Endothelial cell (in vitro differentiated cells): ENCODE measurements at regions not wholly inside any gene's neighbourhood (a gene's known extent, or its start where the extent isn't known, plus 50 kb on each side); places are given as distances from the start of the nearest gene placed in this dataset.

ENCODE experiments used
- DNase-seq: peaks from one replicate; pipeline ENCODE4 v3.0.0; 2021; ENCODE audit warnings: low spot score
- H3K27ac Mint-ChIP-seq: one replicate; pipeline ENCODE4 v1.8.0; 2021; ENCODE audit warnings: mixed read lengths, inconsistent platforms; ENCODE audit not compliant: unreplicated experiment
- H3K27me3 Mint-ChIP-seq: one replicate; pipeline ENCODE4 v1.8.0; 2021; ENCODE audit warnings: mild to moderate bottlenecking, moderate library complexity, mixed read lengths, inconsistent platforms; ENCODE audit not compliant: unreplicated experiment
- H3K36me3 Mint-ChIP-seq: one replicate; pipeline ENCODE4 v1.8.0; 2021; ENCODE audit warnings: mild to moderate bottlenecking, low read depth, mixed read lengths, inconsistent platforms; ENCODE audit not compliant: unreplicated experiment
- H3K4me1 Mint-ChIP-seq: one replicate; pipeline ENCODE4 v1.8.0; 2021; ENCODE audit warnings: mild to moderate bottlenecking, mixed read lengths, inconsistent platforms; ENCODE audit not compliant: unreplicated experiment
- H3K4me3 Mint-ChIP-seq: one replicate; pipeline ENCODE4 v1.8.0; 2021; ENCODE audit warnings: mild to moderate bottlenecking, mixed read lengths, inconsistent platforms; ENCODE audit not compliant: unreplicated experiment
- H3K9me3 Mint-ChIP-seq: one replicate; pipeline ENCODE4 v1.8.0; 2021; ENCODE audit warnings: mixed read lengths, inconsistent platforms; ENCODE audit not compliant: unreplicated experiment
- TF ChIP-seq, protein P1 (sequence below): fragments of 200-600 bp; sonication (generic); IDR thresholded peaks from one replicate; pipeline ENCODE4 v1.5.0; 2021; ENCODE audit warnings: antibody characterized with exemption; ENCODE audit not compliant: unreplicated experiment

DNA sequence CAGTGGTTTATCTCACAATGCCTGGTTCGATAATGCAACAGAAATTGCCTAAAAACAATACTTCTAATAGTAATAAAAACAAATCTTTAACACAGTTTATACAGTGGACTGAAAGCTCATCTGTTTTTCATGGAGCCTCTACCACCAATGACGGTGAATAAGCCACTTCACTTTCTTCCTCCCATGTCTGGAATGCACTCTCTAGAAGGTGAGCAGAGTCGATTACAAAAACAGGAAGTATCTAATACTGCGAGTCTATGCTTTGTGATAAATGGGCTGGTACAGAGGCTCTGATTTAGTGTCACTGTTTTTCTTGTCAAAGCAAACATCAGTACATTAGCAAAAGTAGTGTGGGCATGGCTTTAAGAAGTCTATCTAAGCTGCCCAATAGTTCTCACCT, 1348.6 kb upstream of the SLC10A2 start:
- Mint-ChIP-seq H3K27me3 (no peaks in the 10 kb centered on the region), H3K36me3 (no peaks in the 10 kb centered on the region), H3K9me3 (no peaks in the 10 kb centered on the region), H3K4me3 (no peak overlapping the region), H3K4me1 (no peaks in the 10 kb centered on the region), H3K27ac (no peak overlapping the region)
- no peak for DNase-seq
- TF ChIP-seq, protein P1, sequence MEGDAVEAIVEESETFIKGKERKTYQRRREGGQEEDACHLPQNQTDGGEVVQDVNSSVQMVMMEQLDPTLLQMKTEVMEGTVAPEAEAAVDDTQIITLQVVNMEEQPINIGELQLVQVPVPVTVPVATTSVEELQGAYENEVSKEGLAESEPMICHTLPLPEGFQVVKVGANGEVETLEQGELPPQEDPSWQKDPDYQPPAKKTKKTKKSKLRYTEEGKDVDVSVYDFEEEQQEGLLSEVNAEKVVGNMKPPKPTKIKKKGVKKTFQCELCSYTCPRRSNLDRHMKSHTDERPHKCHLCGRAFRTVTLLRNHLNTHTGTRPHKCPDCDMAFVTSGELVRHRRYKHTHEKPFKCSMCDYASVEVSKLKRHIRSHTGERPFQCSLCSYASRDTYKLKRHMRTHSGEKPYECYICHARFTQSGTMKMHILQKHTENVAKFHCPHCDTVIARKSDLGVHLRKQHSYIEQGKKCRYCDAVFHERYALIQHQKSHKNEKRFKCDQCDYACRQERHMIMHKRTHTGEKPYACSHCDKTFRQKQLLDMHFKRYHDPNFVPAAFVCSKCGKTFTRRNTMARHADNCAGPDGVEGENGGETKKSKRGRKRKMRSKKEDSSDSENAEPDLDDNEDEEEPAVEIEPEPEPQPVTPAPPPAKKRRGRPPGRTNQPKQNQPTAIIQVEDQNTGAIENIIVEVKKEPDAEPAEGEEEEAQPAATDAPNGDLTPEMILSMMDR, result no peak

DNA sequence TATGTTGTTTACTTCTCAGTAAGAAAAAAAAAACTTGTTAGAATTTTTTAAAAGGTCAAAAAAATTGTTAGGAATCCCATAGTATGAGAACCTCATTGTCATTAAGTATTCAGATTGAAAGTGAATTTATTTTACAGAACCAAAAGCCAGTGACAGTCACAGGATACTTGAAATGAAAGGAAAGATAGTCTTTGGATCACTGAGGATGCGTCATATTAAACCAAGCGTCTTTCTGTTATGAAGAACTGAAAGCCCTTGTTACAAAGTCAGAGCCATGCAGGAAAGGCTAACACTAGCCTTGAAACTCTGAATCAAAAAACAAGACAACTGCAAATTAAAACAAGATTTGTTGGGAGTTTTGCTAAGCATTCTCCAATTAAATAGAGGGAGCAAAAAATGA, 1348.0 kb upstream of the SLC10A2 start:
- Mint-ChIP-seq H3K27ac (no peak overlapping the region), H3K9me3 (no peaks in the 10 kb centered on the region), H3K27me3 (no peaks in the 10 kb centered on the region), H3K4me1 (no peaks in the 10 kb centered on the region), H3K36me3 (no peaks in the 10 kb centered on the region), H3K4me3 (no peak overlapping the region)
- no peak for DNase-seq
- TF ChIP-seq, protein P1, result no peak

DNA sequence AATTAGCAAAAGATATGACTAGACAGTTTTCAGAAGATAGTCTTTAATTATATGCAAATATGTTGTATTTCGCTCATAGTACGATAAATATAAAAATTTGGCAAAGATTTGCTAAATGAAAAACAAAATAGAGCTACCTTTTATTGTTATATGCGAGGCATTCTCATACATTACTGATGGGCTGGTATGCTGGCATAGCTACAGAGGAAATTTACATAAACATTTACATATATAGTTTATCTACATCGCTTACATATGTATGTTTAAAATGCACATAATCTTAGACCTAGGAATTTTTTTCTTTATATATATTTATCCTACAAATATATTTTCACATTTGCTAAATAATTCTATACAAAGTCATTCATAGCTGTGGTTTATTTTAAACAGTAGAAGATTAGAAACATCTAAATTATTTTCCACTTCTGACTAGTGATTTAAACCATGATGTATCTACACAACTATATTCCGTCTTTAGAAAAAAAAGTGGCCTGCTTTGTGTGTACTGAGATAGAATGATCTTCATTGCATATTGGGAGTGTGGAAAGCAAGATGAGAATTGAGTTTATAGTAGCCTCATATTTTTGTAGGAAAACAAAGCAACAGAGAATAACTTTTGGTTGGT, 1345.0 kb upstream of the SLC10A2 start:
- no peaks in the 10 kb centered on the region for H3K4me1 Mint-ChIP-seq
- no peaks in the 10 kb centered on the region for H3K27me3 Mint-ChIP-seq
- no peaks in the 10 kb centered on the region for H3K9me3 Mint-ChIP-seq
- H3K4me3 Mint-ChIP-seq, result no peak overlapping the region
- TF ChIP-seq, protein P1, result no peak
- H3K36me3 Mint-ChIP-seq, result no peaks in the 10 kb centered on the region
- no peak overlapping the region for H3K27ac Mint-ChIP-seq
- DNase-seq, result no peak

DNA sequence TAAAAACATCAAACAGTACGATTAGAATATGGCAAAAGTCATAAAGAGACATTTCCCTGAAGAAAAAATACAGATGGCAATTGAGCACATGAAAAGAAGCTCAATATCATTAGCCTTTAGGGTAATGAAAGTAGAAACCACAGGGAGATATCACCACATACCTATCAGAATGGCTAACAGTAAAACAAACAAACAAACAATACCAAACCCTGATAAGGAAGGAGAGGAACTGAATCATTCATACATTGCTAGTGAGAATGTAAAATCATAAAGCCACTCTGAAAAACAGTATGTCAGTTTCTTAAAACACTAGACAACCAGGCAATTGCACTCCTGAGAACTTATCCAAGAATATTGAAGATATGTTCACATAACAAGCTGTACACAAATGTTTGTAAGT, 1342.5 kb upstream of the SLC10A2 start:
- Mint-ChIP-seq H3K27me3 (no peaks in the 10 kb centered on the region), H3K36me3 (no peaks in the 10 kb centered on the region)

DNA sequence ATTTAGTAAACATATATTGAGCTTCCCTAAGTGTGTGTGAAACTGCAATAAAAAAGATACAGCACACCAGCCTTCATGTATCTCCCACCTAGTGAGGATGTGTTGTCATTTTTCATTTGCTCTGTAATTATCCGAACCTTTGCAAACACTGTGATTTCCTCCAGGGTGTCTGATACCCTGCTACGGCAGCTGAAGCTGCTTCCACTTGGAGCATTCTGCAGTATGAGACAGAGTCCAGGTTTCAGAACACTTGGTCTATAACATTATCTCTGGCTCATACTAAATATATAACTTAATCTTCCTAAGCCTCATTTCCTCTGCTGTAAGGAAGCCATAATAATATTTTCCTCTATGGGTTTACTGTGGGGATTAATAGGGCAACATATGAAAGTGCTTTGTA, 1338.1 kb upstream of the SLC10A2 start:
- no peak overlapping the region for H3K4me3 Mint-ChIP-seq
- H3K36me3 Mint-ChIP-seq, result no peaks in the 10 kb centered on the region
- H3K4me1 Mint-ChIP-seq, result no peaks in the 10 kb centered on the region
- H3K27ac Mint-ChIP-seq, result no peak overlapping the region
- TF ChIP-seq, protein P1, result no peak
- DNase-seq, result no peak
- no peaks in the 10 kb centered on the region for H3K9me3 Mint-ChIP-seq
- H3K27me3 Mint-ChIP-seq, result no peaks in the 10 kb centered on the region

More for the DNA sequence above, 1342.5 kb upstream of the SLC10A2 start:
- H3K4me3 Mint-ChIP-seq, result no peak overlapping the region
- H3K27ac Mint-ChIP-seq, result no peak overlapping the region
- no peaks in the 10 kb centered on the region for H3K9me3 Mint-ChIP-seq
- no peak for DNase-seq
- TF ChIP-seq, protein P1, result no peak
- no peaks in the 10 kb centered on the region for H3K4me1 Mint-ChIP-seq
